Inflammatory macrophage treated with lipopolysaccharide for 1 hour (primary cell): ENCODE measurements at regions not wholly inside any gene's neighbourhood (a gene's known extent, or its start where the extent isn't known, plus 50 kb on each side); places are given as distances from the start of the nearest gene placed in this dataset.
A peak's percentile ranks its signal among the peaks of the same experiment; 100 is the strongest.

ENCODE experiments used
- DNase-seq, 2 donors: peaks; one replicate each; pipeline ENCODE4 v3.0.0-alpha.2; 2020 to 2022

DNA sequence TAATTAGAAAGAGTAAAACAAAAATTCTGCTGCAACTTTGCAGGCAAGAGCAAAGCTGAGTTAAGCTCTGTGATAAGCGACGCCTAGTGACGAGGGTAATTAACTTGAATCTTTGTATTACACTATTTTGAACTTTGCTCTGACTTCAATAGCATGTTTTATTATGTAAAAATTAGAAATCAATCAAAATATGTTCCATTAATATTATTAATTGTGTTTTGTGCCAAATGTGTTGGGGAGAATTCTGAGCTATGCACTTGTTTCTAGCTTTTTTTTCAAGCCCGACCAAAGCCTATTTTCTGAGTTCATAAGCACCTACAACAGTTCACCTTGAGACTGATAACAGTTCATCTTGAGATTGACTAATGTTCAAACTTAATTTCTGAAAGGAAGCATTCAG lies 90.1 kb upstream of the PDE3A start:
- no peak for DNase-seq

- DNase-seq: peak; percentile 13 to 33
Observed at GRCh38 chr12:20280515-20280914, 87.8 kb upstream of the PDE3A start.

DNA sequence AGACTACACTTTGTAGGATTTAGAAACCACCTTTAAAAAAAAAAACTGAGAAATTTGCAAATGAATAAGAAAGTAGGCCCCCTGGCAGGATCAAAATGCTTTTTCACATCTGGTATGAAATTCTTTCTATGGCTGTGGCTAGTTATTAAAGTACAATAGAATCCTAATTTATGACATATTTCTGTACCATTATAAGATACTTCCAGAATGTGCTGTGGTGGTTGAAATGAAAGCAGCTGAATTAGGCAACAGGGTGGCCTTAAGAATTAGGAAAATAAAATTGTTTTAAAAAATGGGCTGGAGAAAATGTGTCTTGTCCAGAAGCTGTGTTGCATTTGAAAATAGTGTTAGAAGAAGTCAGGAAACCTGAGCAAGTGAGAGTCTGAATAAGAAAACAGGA lies 85.9 kb upstream of the PDE3A start:
- DNase-seq: no peak

DNA sequence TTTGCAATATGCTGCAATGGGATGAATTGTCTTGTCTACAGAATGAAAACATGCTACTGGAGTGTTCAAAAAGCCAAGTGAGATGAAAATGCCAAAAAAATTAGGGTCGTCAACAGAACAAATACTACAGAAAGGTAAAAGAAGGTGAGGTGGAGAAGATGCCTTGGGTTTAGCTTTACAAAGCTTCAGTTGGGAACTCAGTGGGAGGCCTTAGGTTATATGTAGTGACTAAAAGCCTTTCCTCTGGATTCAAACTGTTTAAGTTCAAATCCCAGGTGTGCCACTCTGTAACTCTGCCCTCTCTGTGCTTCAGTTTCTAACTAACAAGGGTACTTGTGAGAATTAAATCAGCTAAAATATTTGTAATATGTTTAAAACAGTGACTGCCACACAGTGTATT lies 84.9 kb upstream of the PDE3A start:
- DNase-seq: no peak

DNA sequence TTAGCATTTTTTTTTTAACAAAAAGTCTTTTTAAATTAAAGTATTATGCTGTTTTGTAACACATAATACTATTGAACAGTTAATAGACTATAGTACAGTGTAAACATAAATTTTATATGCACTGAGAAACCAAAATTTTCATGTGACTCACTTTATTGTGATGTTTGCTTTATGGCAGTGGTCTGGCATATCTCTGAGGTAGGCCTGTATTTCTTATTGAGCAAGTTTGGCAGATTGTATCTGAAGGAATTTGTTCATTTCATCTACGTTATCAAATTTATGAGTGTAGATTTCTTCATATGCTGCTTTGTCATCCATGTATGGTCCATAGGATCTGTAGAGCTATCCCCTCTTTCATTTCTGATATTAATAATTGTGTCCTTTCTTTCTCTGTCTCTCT lies 78.8 kb upstream of the PDE3A start:
- DNase-seq: no peak

DNA sequence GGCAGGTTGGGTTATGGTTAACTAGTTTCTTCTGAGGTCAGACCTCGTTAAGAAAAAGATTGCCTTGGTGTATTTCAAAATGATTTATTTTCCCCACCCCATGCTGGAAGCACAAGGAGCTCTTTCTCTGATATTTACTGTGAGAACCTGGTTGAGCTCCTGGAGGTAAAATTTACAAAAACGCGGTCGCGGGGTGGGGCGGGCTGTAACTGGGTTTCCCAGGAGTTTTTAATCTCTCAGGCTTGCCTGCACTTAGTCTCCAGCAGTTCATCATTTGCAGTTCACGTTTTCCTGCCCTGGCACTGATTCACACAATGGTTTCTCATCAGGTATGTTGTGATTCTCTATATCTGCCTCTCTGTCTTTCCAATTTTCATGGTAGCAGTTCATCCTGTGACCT lies 67.9 kb upstream of the PDE3A start:
- DNase-seq: no peak

GRCh38 chr12:20305470-20305869 lies 62.9 kb upstream of the PDE3A start:
- no peak for DNase-seq

- DNase-seq: no peak
Observed at GRCh38 chr12:20309504-20310148, 58.7 kb upstream of the PDE3A start.

GRCh38 chr12:20314328-20314727 lies 54.0 kb upstream of the PDE3A start:
- no peak for DNase-seq

- DNase-seq: no peak
Observed at GRCh38 chr12:20317554-20317953, 50.8 kb upstream of the PDE3A start.
